ENCODE measurements at regions not wholly inside any gene's neighbourhood (a gene's known extent, or its start where the extent isn't known, plus 50 kb on each side); places are given as distances from the start of the nearest gene placed in this dataset.

- TF ChIP-seq HNF4G (IDR thresholded peaks at IDR 0.05): no peak
- TF ChIP-seq RAD21 (IDR thresholded peaks at IDR 0.05): no peak
- no peak for TF ChIP-seq MAX (IDR thresholded peaks at IDR 0.05)
- TF ChIP-seq ZBTB33 (IDR thresholded peaks at IDR 0.05): no peak
- TF ChIP-seq FOXA1 (IDR thresholded peaks at IDR 0.05): no peak
- TF ChIP-seq RXRA (IDR thresholded peaks at IDR 0.05): no peak
- TF ChIP-seq SP1 (IDR thresholded peaks at IDR 0.05): no peak
- TF ChIP-seq HNF4A (conservative IDR thresholded peaks at IDR 0.05): no peak
- TF ChIP-seq GABPA (IDR thresholded peaks at IDR 0.05 in 1 of 2, conservative IDR thresholded peaks at IDR 0.05 in 1 of 2): no peak
- no peak for TF ChIP-seq JUND (IDR thresholded peaks at IDR 0.05)
- TF ChIP-seq EGR1 (IDR thresholded peaks at IDR 0.05; ENCODE audit: low read depth in 2 of 2): no peak
- TF ChIP-seq YY1 (IDR thresholded peaks at IDR 0.05): no peak
- TF ChIP-seq CTCF (IDR thresholded peaks at IDR 0.05; ENCODE audit: low read depth, low read length, missing input control): no peak
- no peak for TF ChIP-seq FOXA2 (IDR thresholded peaks at IDR 0.05)
- TF ChIP-seq NR2F2 (IDR thresholded peaks at IDR 0.05): no peak
- Histone ChIP-seq H3K9me3 (ENCODE audit: control insufficient read depth in 4 of 4, low read length in 3 of 4) (no peaks in the 10 kb centered on the region), H3K27me3 (ENCODE audit: control insufficient read depth in 4 of 4, insufficient read depth in 4 of 4, low read length in 3 of 4) (no peaks in the 10 kb centered on the region), H3K36me3 (ENCODE audit: control insufficient read depth in 4 of 4, insufficient read depth in 3 of 4, low read depth in 1 of 4, low read length in 3 of 4) (no peaks in the 10 kb centered on the region), H3K4me1 (ENCODE audit: control insufficient read depth in 4 of 4, insufficient read depth in 4 of 4, low read length in 3 of 4) (no peaks in the 10 kb centered on the region), H3K27ac (ENCODE audit: low read depth in 1 of 2, low read length in 2 of 2) (no peak overlapping the region), H3K4me3 (ENCODE audit: low read depth in 1 of 3, low read length in 3 of 3) (no peak overlapping the region), H3K9ac (ENCODE audit: low read depth in 1 of 2, low read length in 2 of 2) (no peak overlapping the region)
- DNase-seq (ENCODE audit: low spot score): no peak
- 91% methylated on average over 2 of the region's 2 CpGs for WGBS
Observed at GRCh38 chr1:87935130-87935529, 606.5 kb downstream of the LMO4 start.

- Histone ChIP-seq H3K27ac (ENCODE audit: low read depth in 1 of 2, low read length in 2 of 2) (no peak overlapping the region), H3K9ac (ENCODE audit: low read depth in 1 of 2, low read length in 2 of 2) (no peak overlapping the region), H3K9me3 (ENCODE audit: control insufficient read depth in 4 of 4, low read length in 3 of 4) (no peaks in the 10 kb centered on the region), H3K36me3 (ENCODE audit: control insufficient read depth in 4 of 4, insufficient read depth in 3 of 4, low read depth in 1 of 4, low read length in 3 of 4) (no peaks in the 10 kb centered on the region), H3K4me1 (ENCODE audit: control insufficient read depth in 4 of 4, insufficient read depth in 4 of 4, low read length in 3 of 4) (no peaks in the 10 kb centered on the region), H3K27me3 (ENCODE audit: control insufficient read depth in 4 of 4, insufficient read depth in 4 of 4, low read length in 3 of 4) (no peaks in the 10 kb centered on the region), H3K4me3 (ENCODE audit: low read depth in 1 of 3, low read length in 3 of 3) (no peak overlapping the region)
- no peak for DNase-seq (ENCODE audit: low spot score)
- 85% methylated on average over 3 of the region's 3 CpGs for WGBS
- TF ChIP-seq JUND (IDR thresholded peaks at IDR 0.05) (no peak), FOXA2 (IDR thresholded peaks at IDR 0.05) (no peak), SP1 (IDR thresholded peaks at IDR 0.05) (no peak), FOXA1 (IDR thresholded peaks at IDR 0.05) (no peak), REST (IDR thresholded peaks at IDR 0.05) (no peak), YY1 (IDR thresholded peaks at IDR 0.05) (no peak), TAF1 (conservative IDR thresholded peaks at IDR 0.05) (no peak), GABPA (IDR thresholded peaks at IDR 0.05 in 1 of 2, conservative IDR thresholded peaks at IDR 0.05 in 1 of 2) (no peak), CTCF (IDR thresholded peaks at IDR 0.05; ENCODE audit: low read depth, low read length, missing input control) (no peak), EGR1 (IDR thresholded peaks at IDR 0.05; ENCODE audit: low read depth in 2 of 2) (no peak)
Observed at GRCh38 chr1:87937831-87938395, 609.2 kb downstream of the LMO4 start.
